HG03039 (cell line): ENCODE measurements at regions not wholly inside any gene's neighbourhood (a gene's known extent, or its start where the extent isn't known, plus 50 kb on each side); places are given as distances from the start of the nearest gene placed in this dataset.

ENCODE experiments used
- ATAC-seq: cut with Tn5 transposase; IDR thresholded peaks from one replicate; pipeline ENCODE4 v1.9.1; 2021; ENCODE audit warnings: mild to moderate bottlenecking, moderate library complexity; ENCODE audit not compliant: unreplicated experiment

DNA sequence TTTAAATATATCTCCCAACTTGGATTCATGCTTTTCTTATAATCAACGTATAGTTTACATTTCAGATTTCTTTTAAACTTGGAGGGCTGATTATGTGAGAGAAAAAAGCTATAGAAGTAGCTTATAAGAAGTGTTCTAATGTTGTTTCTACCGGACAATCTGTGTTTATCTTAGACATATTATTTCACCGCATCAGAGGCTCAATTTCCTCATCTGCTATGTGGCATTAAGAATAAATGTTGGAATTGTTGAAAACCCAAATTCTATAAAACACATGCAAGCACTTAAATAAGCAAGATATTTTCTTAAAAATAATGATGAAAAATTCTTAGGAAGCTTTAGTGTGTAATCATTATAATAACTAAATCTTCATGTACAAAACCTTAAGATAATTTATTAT is 407.9 kb downstream of the HRH4 start:
- ATAC-seq = no peak

DNA sequence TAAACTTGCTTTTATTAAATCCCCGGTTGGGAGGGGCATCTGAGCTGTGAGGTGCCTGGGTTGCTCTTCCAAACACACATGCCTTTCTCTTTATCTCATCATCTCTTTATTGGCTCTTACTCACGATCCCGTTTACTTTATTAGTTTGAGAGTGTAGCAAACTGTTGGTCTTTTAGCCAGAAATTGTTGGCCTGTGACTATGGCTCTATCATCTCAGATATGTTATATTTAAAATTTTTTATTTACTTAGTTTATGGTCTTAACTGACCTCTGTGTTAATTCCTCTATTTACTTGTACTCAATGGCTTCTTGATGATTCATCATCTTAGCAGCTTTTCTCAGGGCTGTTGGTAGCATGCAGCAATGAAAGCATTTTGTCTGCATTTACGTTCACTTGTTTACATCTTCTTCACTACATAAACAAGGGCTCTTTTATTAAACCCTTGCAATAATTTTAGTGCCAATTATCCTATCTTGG is 408.4 kb downstream of the HRH4 start:
- ATAC-seq = no peak

DNA sequence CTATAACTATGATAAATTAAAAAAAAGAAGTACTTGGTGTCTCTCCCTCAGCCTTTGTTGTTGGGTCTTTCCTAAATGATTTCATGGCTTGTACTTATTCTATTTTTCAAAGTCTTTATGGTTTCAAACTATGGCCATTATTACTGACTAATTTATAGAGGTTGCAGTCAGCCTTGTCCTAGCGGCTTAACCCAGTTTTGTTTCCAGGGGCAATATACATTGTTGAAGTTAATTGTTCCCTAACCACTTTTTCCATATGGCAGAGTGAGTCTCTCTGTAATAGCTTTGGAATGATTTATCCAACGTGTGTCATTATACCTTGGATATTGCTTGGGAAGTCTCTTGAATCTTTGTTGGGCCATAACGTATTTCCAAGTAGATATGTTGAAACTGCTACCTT is 408.8 kb downstream of the HRH4 start:
- ATAC-seq = no peak

DNA sequence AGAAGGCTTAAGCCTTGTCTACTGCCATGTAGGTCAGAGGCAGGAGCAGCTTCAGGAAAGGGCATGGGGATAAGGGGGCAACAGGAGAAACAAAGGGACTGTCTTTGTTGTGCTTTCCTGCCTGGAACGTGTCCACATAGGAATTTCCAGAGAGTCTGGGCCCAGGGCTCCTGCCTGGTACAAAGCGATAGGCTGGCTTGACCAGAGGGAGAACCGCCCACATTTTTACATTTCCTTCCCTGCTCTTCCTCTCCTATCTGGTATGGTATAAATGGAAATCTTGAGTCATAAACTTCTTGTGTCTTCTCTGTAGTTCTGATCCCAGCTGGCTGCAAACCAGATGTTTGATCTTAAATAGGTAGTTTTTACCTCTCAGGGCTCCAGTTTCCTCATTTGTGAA is 414.8 kb downstream of the HRH4 start:
- no peak for ATAC-seq

DNA sequence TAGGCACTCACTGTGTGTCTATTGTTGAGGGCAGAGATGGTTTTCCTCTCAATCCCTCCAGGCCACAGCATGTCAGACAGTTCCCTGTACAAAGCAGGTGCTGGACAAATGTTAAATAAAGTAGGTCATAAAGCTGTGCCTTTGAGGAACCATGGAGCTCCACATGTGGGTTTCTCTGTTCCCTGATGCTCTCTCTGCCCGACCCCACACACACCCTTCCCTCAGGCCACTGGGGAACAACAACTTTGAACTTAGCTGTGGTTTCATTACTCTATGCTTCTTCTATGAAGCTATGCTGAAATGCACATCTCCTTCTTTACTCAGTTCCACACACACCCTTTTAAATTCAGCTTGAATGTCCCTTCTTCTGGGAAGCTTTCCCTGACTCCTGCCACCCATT is 415.3 kb downstream of the HRH4 start:
- ATAC-seq = no peak

DNA sequence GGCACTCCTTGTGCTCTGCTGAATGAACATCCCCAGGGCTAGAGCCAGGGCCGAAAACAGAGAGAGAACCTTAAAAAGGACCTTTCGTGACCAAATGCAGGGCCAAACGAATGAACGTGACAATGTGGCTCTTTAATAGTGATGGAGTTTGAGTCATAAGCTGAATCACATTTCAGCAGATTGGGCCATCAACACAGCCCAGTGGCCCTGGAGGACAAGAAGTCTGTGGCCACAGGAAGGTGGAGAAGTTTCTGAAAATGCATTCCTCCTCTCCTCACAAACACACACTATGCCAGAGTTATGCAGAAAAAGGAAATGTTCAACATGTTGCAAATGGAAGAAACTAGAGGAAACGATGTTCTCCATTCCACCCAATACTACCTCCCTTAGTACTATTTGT is 415.8 kb downstream of the HRH4 start:
- no peak for ATAC-seq

DNA sequence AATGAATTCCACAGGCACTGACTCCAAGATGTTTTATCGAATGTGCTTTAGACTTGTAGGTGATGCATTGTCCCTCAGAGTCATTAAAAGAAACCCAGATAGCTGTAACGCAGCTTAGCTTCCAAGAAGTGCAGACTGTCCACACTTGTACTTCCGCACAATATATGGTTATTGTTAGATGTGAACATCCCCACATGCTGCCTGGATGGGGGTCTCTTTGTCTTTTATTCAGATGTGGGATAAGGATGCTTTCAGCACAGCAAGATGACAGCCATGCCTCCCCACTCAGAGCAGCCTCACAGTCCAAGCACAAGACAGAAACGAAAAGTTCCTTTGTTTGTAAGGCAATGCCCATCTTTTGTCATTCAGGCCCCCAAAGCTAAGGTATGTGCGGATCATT is 416.6 kb downstream of the HRH4 start:
- ATAC-seq = no peak

DNA sequence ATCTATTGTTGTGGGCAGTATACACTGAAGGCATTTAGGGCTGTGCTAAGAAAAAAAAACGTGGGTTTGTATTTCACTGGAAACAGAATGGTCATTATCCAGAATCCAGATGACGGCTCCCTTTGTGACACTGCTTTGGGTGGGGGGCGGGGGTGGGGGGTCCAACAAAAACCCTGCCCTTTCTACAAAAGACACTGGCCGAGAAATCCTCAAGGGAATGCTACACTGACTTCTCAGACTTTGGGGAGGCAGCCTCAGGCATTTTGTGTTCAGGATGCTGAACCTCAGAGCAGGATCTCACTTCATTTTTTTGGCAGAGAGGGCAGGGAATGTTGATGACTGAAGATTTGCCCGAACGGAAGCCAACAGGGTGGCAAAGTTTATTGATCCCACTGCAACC is 417.1 kb downstream of the HRH4 start:
- ATAC-seq = no peak

DNA sequence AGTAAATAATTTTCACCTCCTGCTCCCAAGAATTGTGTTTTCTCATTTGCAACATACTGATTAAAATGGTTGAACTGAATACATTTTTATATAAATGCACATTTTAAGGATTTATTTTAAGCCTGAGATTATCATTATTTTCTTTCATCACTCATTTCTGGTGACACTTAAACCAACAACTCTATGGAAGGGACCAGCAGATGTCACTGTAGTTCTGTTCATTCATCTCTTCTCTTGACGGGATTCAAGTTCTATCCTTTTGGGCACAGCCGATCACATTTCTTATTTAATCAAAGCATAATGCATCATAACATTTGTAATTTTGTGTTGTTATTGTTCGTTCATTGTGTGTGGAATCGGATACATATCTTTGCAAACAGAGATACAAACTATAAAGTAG is 417.9 kb downstream of the HRH4 start:
- ATAC-seq = no peak

DNA sequence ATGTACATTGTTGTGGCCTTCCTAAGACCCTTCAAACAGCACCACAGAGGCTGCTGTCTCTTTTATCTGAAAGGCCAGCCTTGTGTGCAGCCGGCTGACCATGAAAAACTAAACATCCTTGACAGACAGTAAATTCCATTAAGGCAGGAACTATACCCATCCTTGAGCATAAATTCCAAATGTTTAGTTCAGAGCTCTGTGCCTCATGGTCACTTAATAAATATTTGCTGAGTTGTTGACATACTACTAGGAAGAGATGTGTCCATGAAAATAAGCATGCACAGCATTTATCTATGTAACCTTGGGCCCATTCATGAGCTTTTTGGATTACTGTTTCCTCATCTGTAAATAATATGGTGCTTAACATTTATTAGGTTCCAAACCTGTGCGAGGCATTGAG is 424.8 kb downstream of the HRH4 start:
- ATAC-seq = no peak

DNA sequence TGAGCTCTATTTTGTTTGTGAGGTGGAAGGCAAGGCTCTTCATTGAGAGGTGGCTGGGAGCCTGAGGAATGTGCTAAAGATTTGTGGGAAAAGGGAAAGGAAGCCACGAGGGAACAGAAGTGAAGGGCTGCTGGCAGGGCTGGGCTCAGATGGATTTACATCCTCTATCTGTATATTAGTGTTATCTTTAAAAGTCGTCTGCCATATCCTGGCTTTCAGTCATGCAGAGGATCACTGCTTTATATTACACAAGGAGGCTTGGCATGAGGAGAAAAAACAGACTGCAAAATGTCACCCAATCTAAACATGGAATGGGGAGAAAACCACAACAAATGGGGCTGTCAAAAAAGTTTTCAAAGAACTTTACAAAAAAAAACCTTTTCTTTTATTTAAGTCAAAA is 434.4 kb downstream of the HRH4 start:
- no peak for ATAC-seq

DNA sequence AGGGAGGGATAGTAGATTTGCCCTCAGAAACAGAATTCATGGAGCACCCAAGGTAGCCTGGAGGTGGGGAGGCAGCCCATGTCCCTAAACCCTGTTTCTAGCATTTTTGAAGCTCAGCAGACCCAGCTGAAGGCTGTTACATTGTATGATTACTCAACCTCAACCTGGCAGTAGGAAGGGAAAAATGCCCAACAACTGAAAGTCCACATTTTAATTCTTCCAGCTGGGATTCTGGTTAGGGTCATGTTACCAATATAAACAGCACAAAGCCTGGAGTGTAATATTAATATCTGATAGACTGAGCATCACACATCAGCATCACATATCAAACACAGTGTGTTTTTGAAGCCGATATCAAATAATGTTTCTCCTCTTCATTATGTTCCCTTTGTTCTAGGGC is 437.0 kb downstream of the HRH4 start:
- no peak for ATAC-seq

DNA sequence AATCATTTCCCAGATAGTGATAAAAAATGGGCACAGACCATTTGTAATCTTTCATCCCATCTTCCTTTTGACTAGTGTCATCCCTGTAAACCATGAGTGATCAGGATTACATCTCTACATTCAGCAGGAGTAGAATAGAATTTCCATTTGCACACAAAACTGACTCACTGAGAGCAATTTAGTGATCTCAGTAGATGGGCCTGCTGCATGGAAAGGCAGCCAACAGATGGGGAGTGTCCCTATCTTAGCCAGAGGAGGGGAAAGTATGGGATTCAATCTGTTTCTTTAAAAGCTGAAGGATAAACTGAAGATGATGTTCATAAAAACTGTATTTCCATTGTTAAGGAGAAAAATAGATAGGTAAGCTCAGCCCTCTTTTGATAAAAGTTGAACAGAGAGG is 441.7 kb downstream of the ZNF521 start:
- ATAC-seq = no peak

DNA sequence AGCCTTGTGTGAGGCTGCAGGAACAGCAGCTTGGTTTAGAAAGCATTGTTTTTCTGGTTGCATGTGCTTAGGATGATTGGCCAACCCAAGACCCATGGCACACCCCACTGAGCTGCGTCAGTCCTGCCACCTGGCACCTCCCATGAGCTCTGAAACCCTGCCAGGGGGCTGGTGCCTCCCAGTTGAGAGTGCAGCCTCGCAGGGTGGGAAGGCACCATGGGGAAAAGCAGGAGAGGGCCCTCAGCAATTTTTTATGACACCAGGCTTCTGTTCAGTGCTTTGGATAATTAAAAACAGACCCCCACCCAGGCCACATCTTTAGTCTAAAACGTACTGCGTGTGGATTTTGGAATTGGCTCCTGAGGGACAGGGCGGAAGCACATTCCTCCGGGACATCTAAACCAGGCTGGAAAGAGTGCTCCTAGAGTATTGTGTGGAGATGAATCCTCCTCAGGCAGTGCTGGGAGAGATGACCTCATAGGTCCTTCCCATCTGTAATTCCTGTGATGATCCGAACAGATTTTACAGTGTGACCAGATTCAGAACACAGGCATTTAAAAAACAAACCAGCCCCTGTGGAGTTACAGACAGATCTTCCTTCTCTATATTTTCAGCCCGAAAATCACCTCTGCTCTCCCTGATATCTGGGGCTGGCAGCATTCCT is 438.3 kb downstream of the ZNF521 start:
- ATAC-seq = no peak

DNA sequence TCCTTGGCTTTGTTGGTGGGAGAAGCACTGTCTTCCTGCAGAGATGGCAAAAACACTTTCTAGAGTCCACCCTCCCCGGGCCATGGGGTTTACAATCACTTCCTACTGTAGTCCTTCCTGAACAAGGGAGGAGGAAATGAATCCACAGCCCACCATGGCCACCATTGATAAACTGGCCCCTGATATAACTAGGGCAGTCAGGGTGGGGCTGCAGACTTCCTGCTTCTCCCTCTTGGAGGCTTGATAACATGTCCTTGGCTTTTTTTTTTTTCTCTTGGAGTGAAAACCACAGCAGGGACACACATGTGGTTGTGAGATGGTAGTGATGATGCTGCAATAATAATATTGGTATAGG is 437.8 kb downstream of the ZNF521 start:
- ATAC-seq = no peak

DNA sequence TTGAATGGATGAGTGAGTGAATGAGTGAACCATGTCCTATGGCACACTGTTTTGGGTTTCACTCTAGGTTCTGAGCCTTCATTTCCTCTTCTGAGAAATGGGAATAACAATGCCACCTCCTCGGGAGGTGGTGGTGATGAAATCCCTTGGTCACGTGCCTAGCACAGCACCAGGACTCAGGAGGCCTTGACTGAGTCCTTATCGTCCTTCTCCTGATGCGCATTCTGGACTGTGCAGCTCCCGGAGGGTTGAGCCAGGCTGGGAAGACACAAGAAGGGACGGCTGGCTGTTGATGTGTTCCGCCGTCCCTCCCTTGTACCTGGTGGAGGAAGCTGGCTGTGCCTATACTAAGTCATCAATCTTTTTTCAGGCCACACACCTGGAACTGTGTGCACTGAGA is 437.3 kb downstream of the ZNF521 start:
- no peak for ATAC-seq

DNA sequence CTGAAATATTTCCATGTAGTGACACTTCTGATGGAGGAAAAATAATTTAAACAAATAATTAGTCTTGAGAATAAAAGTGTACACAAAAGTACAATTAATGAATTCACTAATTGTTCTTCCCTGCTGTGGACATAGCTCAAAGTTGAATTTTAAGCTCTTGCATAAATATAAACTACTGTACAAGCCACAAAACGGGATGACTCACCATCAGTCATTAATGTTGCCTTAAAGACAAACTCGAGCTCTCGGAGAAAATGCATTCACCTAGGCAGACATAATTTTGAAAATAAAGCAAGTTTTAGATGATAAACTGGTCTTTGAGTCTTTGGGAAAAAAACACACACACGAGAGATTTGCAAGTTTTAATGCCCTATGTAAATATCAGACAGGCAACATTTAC is 436.4 kb downstream of the ZNF521 start:
- ATAC-seq = no peak

DNA sequence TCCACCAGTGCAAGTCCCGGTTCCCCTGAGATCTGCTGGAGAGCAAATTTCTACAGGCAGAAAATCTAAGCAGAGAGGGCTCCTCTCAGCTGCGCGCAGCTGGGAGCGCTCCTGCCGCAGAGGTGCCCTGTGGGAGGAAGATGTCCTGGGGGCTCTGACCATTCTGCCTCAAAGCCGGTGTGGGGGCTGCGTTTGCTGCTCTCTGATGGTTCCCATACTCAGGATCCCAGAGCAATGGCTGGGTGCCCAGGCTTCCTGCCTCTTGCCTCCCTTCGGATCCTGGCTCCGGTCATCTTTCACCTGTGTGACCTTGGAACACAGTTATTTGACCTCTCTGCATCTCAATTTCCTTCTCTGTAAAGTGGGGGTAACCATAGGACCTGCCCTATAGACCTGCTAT is 434.2 kb downstream of the ZNF521 start:
- ATAC-seq = no peak

DNA sequence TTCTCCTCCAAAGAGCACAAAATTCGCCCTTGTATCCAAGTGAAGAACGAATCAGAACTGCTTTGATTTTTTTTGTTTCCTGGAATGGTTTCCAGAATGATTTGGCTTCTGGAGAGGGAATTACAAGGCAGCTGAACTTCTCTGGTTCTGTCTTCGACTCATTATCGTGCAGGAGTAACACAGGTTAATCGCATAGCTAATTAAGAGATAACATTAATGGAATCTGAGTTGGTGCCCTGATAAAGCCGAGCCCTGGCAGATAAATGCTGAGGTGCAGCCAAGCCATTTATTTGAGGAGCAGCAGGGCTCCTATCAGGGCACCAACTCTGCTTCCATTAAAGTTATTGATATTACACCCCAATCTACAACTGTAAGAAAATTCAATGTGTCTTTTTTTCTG is 433.7 kb downstream of the ZNF521 start:
- ATAC-seq = no peak

DNA sequence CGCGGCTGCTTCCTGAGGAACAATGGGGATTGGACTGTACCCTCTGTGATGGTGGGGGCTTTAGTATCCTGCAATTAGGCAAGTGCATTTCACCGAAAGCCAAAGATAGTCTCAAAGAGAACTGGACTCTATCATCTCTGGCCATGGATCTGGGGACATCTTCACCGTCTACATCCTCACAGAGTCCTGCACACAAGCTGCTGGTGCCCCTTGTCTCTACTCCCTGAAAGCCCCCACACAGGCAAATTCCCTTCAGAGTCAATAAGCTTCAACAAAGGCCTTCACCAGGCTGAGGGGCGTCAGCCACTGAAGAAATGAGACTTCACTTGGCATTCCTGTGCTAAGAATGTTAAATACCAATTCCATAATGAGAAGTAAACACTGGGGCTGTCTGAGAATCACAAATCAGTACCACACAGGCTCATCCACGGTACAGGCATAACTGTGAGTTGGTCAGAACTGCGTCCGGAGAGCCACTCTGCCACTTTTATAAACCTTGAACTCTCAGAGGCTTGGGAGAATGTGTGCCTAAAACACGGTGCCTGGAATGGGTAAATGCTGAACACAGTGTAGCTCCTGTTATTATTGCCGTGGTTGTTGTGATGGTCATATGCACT is 432.7 kb downstream of the ZNF521 start:
- no peak for ATAC-seq

DNA sequence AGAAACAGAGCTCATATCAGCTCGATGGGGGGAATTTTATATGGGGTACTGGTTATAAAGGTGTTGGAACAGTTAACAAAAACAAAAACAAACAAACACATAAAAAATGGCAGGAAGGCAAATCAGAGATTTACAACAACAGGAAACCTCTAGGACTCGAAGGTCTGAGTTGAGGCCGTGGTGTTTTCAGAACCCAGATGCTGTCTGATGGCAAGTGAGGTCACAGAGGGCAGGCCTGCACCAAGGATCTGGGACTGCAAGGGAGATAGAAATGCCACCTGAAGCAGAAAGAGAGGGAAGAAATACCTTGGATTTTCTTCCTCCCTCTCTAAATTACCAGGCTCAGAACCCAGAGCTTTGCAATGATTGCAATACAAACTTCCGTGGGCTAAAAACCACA is 429.5 kb downstream of the ZNF521 start:
- peak; percentile 47 for ATAC-seq

DNA sequence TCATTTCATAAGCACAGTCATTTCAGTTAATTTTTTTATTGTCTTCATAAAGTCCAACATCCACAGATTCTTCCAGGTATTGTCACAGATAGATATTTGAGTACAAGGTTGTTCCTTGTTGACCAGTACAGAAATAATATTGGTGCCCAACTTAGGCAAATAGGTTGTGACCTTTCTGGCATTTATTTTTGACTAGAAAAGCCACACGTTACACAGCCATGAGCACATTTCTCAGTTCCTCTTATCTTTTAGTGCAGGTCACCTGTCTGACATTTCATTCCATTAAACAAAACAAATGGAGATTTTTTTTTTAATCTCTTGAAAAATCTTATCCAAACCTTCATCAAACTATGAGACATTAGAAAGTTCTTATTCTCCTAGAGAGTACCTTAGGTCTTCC is 428.8 kb downstream of the ZNF521 start:
- peak; percentile 75 for ATAC-seq

DNA sequence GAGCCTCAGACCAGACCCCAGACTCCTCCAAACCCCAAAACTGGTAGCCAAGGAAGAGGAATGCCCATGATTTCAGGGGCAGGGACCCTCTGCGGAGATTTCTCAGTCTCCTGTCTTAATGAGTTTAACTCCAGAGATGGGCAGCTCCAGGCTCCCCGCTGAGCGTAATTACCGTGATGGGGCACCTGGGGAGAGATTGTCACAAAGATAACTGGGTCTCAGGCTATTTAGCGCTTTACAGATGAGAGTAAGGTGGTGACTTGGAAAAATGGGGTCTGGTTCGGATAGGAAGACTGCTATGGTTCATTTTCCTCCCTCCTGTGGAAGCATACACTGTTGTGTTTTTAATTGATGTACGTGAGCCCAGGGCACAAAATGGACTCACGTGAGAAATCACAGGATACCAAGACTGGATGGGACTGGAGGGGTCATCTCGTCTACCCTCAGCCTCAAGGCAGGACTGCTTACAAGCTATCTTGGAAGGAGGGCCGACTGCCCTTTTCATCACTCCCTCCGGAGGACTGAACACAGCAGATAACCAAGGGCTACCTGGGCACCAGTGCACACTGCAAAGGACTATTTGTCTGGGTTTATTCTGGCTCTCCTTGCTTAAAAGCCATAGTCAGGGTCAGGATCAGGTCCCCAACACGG is 427.8 kb downstream of the ZNF521 start:
- ATAC-seq = no peak
